ENCODE measurements at regions not wholly inside any gene's neighbourhood (a gene's known extent, or its start where the extent isn't known, plus 50 kb on each side); places are given as distances from the start of the nearest gene placed in this dataset.

- H3K9me3 ChIP-seq (ENCODE audit: control insufficient read depth, insufficient read depth, low read depth, low read length): no peaks in the 10 kb centered on the region
- H3K4me2 ChIP-seq (ENCODE audit: extremely low read depth, insufficient read depth, low read length): no peak overlapping the region
- H2AFZ ChIP-seq (ENCODE audit: low read length): no peak overlapping the region
- no peak overlapping the region for H3K9ac ChIP-seq (ENCODE audit: insufficient read depth, low read length)
- H3K79me2 ChIP-seq (ENCODE audit: control insufficient read depth, insufficient read depth, low read length): no peaks in the 10 kb centered on the region
- no peaks in the 10 kb centered on the region for H3K4me1 ChIP-seq (ENCODE audit: control insufficient read depth, extremely low read depth, insufficient read depth, low read length)
- no peak for TF ChIP-seq EZH2 (IDR thresholded peaks at IDR 0.05; ENCODE audit: low read length, missing control alignments)
- TF ChIP-seq, protein P1, sequence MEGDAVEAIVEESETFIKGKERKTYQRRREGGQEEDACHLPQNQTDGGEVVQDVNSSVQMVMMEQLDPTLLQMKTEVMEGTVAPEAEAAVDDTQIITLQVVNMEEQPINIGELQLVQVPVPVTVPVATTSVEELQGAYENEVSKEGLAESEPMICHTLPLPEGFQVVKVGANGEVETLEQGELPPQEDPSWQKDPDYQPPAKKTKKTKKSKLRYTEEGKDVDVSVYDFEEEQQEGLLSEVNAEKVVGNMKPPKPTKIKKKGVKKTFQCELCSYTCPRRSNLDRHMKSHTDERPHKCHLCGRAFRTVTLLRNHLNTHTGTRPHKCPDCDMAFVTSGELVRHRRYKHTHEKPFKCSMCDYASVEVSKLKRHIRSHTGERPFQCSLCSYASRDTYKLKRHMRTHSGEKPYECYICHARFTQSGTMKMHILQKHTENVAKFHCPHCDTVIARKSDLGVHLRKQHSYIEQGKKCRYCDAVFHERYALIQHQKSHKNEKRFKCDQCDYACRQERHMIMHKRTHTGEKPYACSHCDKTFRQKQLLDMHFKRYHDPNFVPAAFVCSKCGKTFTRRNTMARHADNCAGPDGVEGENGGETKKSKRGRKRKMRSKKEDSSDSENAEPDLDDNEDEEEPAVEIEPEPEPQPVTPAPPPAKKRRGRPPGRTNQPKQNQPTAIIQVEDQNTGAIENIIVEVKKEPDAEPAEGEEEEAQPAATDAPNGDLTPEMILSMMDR (conservative IDR thresholded peaks at IDR 0.05 in 1 of 2, IDR thresholded peaks at IDR 0.05 in 1 of 2; ENCODE audit: low read depth in 1 of 2, low read length in 2 of 2): no peak
- H3K27me3 ChIP-seq (ENCODE audit: control insufficient read depth, insufficient read depth, low read length): no peaks in the 10 kb centered on the region
- no peaks in the 10 kb centered on the region for H4K20me1 ChIP-seq (ENCODE audit: control insufficient read depth, extremely low read depth, insufficient read depth, low read length)
- no peaks in the 10 kb centered on the region for H3K36me3 ChIP-seq (ENCODE audit: control insufficient read depth, insufficient read depth, low read length)
- DNase-seq (ENCODE audit: low read depth in 2 of 2): no peak
- H3K27ac ChIP-seq (ENCODE audit: insufficient read depth, low read length): no peak overlapping the region
- no peak overlapping the region for H3K4me3 ChIP-seq (replicated peaks in 1 of 4; ENCODE audit: control extremely low read depth in 1 of 4, insufficient read depth in 1 of 4, low read depth in 3 of 4, low read length in 4 of 4)
Observed at GRCh38 chr4:28009541-28009940, 1148.9 kb downstream of the STIM2 start.

- TF ChIP-seq, protein P1 (conservative IDR thresholded peaks at IDR 0.05 in 1 of 2, IDR thresholded peaks at IDR 0.05 in 1 of 2; ENCODE audit: low read depth in 1 of 2, low read length in 2 of 2): no peak
- peak in 1 of 2 donors; percentile 4 for DNase-seq (ENCODE audit: low read depth in 2 of 2)
- H3K27me3 ChIP-seq (ENCODE audit: control insufficient read depth, insufficient read depth, low read length): no peaks in the 10 kb centered on the region
Observed at GRCh38 chr4:28010577-28011240, 1150.1 kb downstream of the STIM2 start.

GRCh38 chr4:28014469-28014868, 1153.8 kb downstream of the STIM2 start:
- no peak overlapping the region for H3K9ac ChIP-seq (ENCODE audit: insufficient read depth, low read length)
- H3K36me3 ChIP-seq (ENCODE audit: control insufficient read depth, insufficient read depth, low read length): no peaks in the 10 kb centered on the region
- H3K9me3 ChIP-seq (ENCODE audit: control insufficient read depth, insufficient read depth, low read depth, low read length): no peaks in the 10 kb centered on the region
- H3K27ac ChIP-seq (ENCODE audit: insufficient read depth, low read length): no peak overlapping the region
- no peak for DNase-seq (ENCODE audit: low read depth in 2 of 2)
- no peaks in the 10 kb centered on the region for H4K20me1 ChIP-seq (ENCODE audit: control insufficient read depth, extremely low read depth, insufficient read depth, low read length)
- no peak overlapping the region for H3K4me3 ChIP-seq (replicated peaks in 1 of 4; ENCODE audit: control extremely low read depth in 1 of 4, insufficient read depth in 1 of 4, low read depth in 3 of 4, low read length in 4 of 4)
- no peak overlapping the region for H3K4me2 ChIP-seq (ENCODE audit: extremely low read depth, insufficient read depth, low read length)
- H2AFZ ChIP-seq (ENCODE audit: low read length): no peak overlapping the region
- no peak for TF ChIP-seq EZH2 (IDR thresholded peaks at IDR 0.05; ENCODE audit: low read length, missing control alignments)
- TF ChIP-seq, protein P1 (conservative IDR thresholded peaks at IDR 0.05 in 1 of 2, IDR thresholded peaks at IDR 0.05 in 1 of 2; ENCODE audit: low read depth in 1 of 2, low read length in 2 of 2): no peak
- H3K79me2 ChIP-seq (ENCODE audit: control insufficient read depth, insufficient read depth, low read length): no peaks in the 10 kb centered on the region
- H3K4me1 ChIP-seq (ENCODE audit: control insufficient read depth, extremely low read depth, insufficient read depth, low read length): no peaks in the 10 kb centered on the region
- no peaks in the 10 kb centered on the region for H3K27me3 ChIP-seq (ENCODE audit: control insufficient read depth, insufficient read depth, low read length)

More at GRCh38 chr4:28010577-28011240, 1150.1 kb downstream of the STIM2 start:
- Histone ChIP-seq H3K9ac (ENCODE audit: insufficient read depth, low read length) (no peak overlapping the region), H3K9me3 (ENCODE audit: control insufficient read depth, insufficient read depth, low read depth, low read length) (no peaks in the 10 kb centered on the region), H2AFZ (ENCODE audit: low read length) (no peak overlapping the region), H3K4me3 (replicated peaks in 1 of 4; ENCODE audit: control extremely low read depth in 1 of 4, insufficient read depth in 1 of 4, low read depth in 3 of 4, low read length in 4 of 4) (no peak overlapping the region), H3K27ac (ENCODE audit: insufficient read depth, low read length) (no peak overlapping the region), H3K79me2 (ENCODE audit: control insufficient read depth, insufficient read depth, low read length) (no peaks in the 10 kb centered on the region), H3K36me3 (ENCODE audit: control insufficient read depth, insufficient read depth, low read length) (no peaks in the 10 kb centered on the region), H3K4me2 (ENCODE audit: extremely low read depth, insufficient read depth, low read length) (no peak overlapping the region), H4K20me1 (ENCODE audit: control insufficient read depth, extremely low read depth, insufficient read depth, low read length) (no peaks in the 10 kb centered on the region), H3K4me1 (ENCODE audit: control insufficient read depth, extremely low read depth, insufficient read depth, low read length) (no peaks in the 10 kb centered on the region)

Measured in fibroblast of lung (primary cell).